Esophagus squamous epithelium (tissue), 5 donors: ENCODE measurements at regions not wholly inside any gene's neighbourhood (a gene's known extent, or its start where the extent isn't known, plus 50 kb on each side); places are given as distances from the start of the nearest gene placed in this dataset.

Source experiments
- DNase-seq: peaks from one replicate; lab custom pipeline; 2025; lab: John Stamatoyannopoulos, UW
- H3K27ac ChIP-seq, 4 donors: fragments of 200-600 bp; sonication (generic); one replicate each; pipeline ENCODE4 v1.5.1; 2016 to 2019; ENCODE audit warnings: mild to moderate bottlenecking in 1 of 4
- H3K27me3 ChIP-seq, 4 donors: fragments of 200-600 bp; sonication (generic); 1 replicate in 3 of 4; 2 replicates in 1 of 4; pipeline versions ENCODE4 v1.5.1 to v1.6.0; 2017 to 2021; ENCODE audit warnings: antibody characterized with exemption in 1 of 4
- H3K36me3 ChIP-seq, 3 donors: fragments of 200-600 bp; sonication (generic); one replicate each; pipeline ENCODE4 v1.5.1; 2016 to 2019
- H3K4me1 ChIP-seq, 3 donors: fragments of 200-600 bp; sonication (generic); one replicate each; pipeline ENCODE4 v1.5.1; 2017 to 2019
- H3K4me3 ChIP-seq, 4 donors: fragments of 200-600 bp; sonication (generic); 1 replicate in 3 of 4; 2 replicates in 1 of 4; pipeline ENCODE4 v1.5.1; 2016 to 2019; ENCODE audit warnings: mild to moderate bottlenecking in 2 of 4, moderate library complexity in 1 of 4
- H3K9me3 ChIP-seq, 3 donors: fragments of 200-600 bp; sonication (generic); one replicate each; pipeline ENCODE4 v1.5.1; 2016 to 2019
- CTCF ChIP-seq, 6 experiments: fragments of 450-650 bp in 4 of 6; fragments of 200-600 bp in 2 of 6; sonication (generic) in 2 of 6; IDR thresholded peaks; one replicate each; pipeline ENCODE4 v1.5.1; 2016 to 2019; ENCODE audit warnings: antibody characterized with exemption in 6 of 6, mild to moderate bottlenecking in 4 of 6, moderate library complexity in 4 of 6
- POLR2A ChIP-seq, 4 donors: fragments of 450-650 bp; IDR thresholded peaks; one replicate each; pipeline ENCODE4 v1.6.1; 2017; ENCODE audit warnings: antibody characterized with exemption in 4 of 4, mild to moderate bottlenecking in 4 of 4, moderate library complexity in 3 of 4
- WGBS, 2 donors: methylation state at CpG; one replicate each; pipeline ENCODE4 v1.1.5; 2018; 5-methylcytosine and 5-hydroxymethylcytosine counted together
- intact Hi-C: fragments of 100-400 bp; cut with DNase I; formaldehyde crosslinking; loops from one replicate; pipeline ENCODE4 v1.15.0; 2022
- donor health status: DM: yes; HTN: yes; CAD: no.

GRCh38 chr19:5222821-5223321 is 117.7 kb downstream of the PTPRS start:
- WGBS, 2 donors = 95 to 100% methylated on average over 3 to 4 of the region's 53 CpGs
- TF ChIP-seq CTCF (IDR thresholded peaks at IDR 0.05) = no peak
- TF ChIP-seq POLR2A (IDR thresholded peaks at IDR 0.05) = no peak
- no peak overlapping the region for H3K4me3 ChIP-seq
- DNase-seq = no peak
- H3K9me3 ChIP-seq = no peaks in the 10 kb centered on the region
- intact Hi-C loops = no loop called here
- peaks cover 7 to 84% (median 16%) of the 10 kb centered on the region in 3 donors for H3K36me3 ChIP-seq
- no peaks in the 10 kb centered on the region for H3K4me1 ChIP-seq
- no peak overlapping the region for H3K27ac ChIP-seq
- H3K27me3 ChIP-seq = no peaks in the 10 kb centered on the region

GRCh38 chr19:5222178-5222577 is 118.4 kb downstream of the PTPRS start:
- TF ChIP-seq POLR2A (IDR thresholded peaks at IDR 0.05) = no peak
- TF ChIP-seq CTCF (IDR thresholded peaks at IDR 0.05) = no peak
- intact Hi-C loops = no loop called here
- Histone ChIP-seq H3K9me3 (no peaks in the 10 kb centered on the region), H3K27me3 (no peaks in the 10 kb centered on the region), H3K4me3 (no peak overlapping the region), H3K27ac (no peak overlapping the region), H3K36me3 (peaks cover 7 to 91% (median 16%) of the 10 kb centered on the region in 3 donors), H3K4me1 (no peaks in the 10 kb centered on the region)
- DNase-seq = no peak
- WGBS, 2 donors = 86% methylated on average over 7 of the region's 22 CpGs; no CpG with 5 or more reads in 1 of the 2 donors

- H3K27ac ChIP-seq = no peak overlapping the region
- WGBS, 2 donors = 82 to 92% methylated on average over 3 to 13 of the region's 16 CpGs
- no peaks in the 10 kb centered on the region for H3K27me3 ChIP-seq
- no peaks in the 10 kb centered on the region for H3K4me1 ChIP-seq
- no peak overlapping the region for H3K4me3 ChIP-seq
- intact Hi-C loops = no loop called here
- TF ChIP-seq CTCF (IDR thresholded peaks at IDR 0.05) (no peak), POLR2A (IDR thresholded peaks at IDR 0.05) (no peak)
- H3K9me3 ChIP-seq = no peaks in the 10 kb centered on the region
- peaks cover 7 to 98% (median 16%) of the 10 kb centered on the region in 3 donors for H3K36me3 ChIP-seq
- no peak for DNase-seq
Measured at GRCh38 chr19:5220866-5221265, 119.7 kb downstream of the PTPRS start.

- intact Hi-C loops = no loop called here
- Histone ChIP-seq H3K9me3 (no peaks in the 10 kb centered on the region), H3K36me3 (peaks cover 7 to 98% (median 16%) of the 10 kb centered on the region in 3 donors), H3K27me3 (no peaks in the 10 kb centered on the region), H3K27ac (no peak overlapping the region), H3K4me1 (no peaks in the 10 kb centered on the region), H3K4me3 (no peak overlapping the region)
- 80 to 95% methylated on average over 5 of the region's 5 CpGs for WGBS, 2 donors
- no peak for TF ChIP-seq POLR2A (IDR thresholded peaks at IDR 0.05)
- no peak for DNase-seq
Measured at GRCh38 chr19:5220361-5220760, 120.3 kb downstream of the PTPRS start.

GRCh38 chr19:5219551-5220304 is 120.9 kb downstream of the PTPRS start:
- H3K4me1 ChIP-seq = no peaks in the 10 kb centered on the region
- no peaks in the 10 kb centered on the region for H3K9me3 ChIP-seq
- TF ChIP-seq POLR2A (IDR thresholded peaks at IDR 0.05) = no peak
- no peak for TF ChIP-seq CTCF (IDR thresholded peaks at IDR 0.05)
- intact Hi-C loops = no loop called here
- H3K36me3 ChIP-seq = peaks cover 10 to 98% (median 16%) of the 10 kb centered on the region in 3 donors
- no peak overlapping the region for H3K4me3 ChIP-seq
- H3K27me3 ChIP-seq = no peaks in the 10 kb centered on the region
- no peak overlapping the region for H3K27ac ChIP-seq
- 95 to 98% methylated on average over 9 to 10 of the region's 27 CpGs for WGBS, 2 donors
- DNase-seq = no peak
